NCI-H146 treated with DMSO at 0.1 percent for 48 hours (cell line): ENCODE measurements at regions not wholly inside any gene's neighbourhood (a gene's known extent, or its start where the extent isn't known, plus 50 kb on each side); places are given as distances from the start of the nearest gene placed in this dataset.

Experiments
- DNase-seq: peaks from one replicate; lab custom pipeline; 2025; ENCODE audit not compliant: unreplicated experiment; lab: John Stamatoyannopoulos, UW

DNA sequence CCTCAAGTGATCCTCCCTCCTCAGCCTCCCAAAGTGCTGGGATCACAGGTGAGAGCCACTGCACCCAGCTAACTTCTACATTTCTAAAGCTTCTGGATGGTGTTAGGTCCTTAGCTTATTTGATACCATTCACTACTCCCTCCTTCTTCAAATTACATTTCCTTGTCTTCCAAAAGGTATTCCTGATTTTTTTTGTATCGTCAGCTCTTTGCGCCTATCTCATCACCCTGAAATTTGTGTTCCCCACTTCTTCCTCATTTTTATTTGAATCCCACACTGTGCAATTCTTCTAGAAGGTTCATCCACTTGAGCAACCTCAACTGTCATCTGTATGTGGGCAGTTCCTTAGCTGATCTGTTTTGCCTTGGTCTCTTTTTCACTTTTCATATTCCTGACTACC, 241.8 kb upstream of the RGS6 start:
- DNase-seq: no peak

DNA sequence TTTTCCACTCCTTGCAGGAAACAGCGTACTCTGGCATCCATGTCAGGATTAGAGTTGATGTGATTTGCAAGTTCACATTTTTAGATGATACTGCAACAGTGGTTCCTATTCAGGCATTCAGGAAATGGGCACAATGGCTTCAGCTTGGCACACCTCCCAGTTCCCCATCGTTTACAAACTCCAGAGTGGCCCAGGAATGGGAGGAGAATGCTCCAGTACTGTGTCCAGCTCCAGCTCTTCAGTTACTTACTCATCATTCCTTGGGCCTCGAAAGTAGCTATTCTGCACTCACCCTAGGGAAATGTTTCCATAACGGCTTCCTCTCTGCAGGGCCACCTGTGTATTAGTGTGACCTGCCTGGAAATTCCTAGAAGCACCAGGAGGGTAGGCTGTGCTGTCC, 239.7 kb upstream of the RGS6 start:
- DNase-seq: no peak

DNA sequence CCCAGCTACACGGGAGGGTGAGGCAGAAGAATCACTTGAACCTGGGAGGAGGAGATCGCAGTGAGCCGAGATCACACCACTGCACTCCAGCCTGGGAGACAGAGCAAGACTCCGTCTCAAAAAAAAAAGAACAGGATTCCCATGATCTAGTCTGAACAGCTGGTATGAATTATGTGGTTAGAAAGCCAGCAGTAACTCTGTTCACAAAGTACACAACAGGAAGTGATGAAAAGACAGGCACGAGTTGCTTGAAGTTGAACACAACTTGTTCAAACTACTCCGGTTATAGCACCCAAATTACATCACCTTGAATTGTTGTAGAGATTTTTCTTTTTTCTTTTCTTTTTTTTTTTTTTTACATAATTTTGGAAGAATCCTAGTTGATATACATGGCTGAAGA, 238.8 kb upstream of the RGS6 start:
- no peak for DNase-seq

DNA sequence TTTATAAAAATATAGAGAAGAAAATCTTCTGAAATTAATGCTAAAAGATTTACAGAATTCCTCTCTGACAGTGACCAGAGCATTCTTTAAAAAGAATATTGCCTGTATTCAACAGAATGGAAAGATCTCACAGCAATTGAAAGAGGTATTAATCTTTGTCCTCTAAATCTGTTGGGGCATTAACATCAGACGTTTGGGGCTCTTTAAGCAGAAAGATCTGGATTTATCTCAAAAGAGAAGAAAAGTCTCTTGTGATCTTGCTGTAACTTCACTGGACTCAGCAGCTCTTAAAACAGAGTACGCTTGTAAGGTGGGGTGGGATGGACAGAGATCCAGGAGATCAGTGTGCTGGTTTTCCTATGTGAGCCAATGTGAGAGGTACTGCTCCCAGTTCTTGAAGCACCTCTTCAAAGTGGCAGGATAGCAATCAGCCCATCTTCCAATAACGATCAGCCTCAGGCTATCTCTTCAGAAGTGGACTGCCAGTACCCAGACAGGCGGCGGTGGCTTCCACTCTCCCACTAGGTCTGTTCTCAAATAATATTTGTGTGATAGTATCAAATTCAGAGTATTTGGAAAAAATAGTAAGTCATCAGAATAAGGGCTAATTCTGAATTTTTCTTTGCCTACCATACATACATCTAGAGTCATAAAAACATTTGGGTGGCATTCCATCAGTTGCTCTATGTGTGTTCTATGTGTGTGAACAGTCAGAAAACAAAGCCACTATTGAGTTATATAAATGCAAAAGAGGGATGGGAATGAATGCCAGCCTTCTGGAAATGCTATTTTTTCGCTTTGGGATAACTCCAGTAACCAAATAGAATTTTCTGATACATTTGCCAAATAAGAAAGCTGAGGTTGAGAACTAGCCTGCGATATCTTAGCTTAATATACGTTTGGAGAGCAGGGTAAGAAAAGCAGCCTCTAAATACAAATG, 237.4 kb upstream of the RGS6 start:
- DNase-seq: no peak

DNA sequence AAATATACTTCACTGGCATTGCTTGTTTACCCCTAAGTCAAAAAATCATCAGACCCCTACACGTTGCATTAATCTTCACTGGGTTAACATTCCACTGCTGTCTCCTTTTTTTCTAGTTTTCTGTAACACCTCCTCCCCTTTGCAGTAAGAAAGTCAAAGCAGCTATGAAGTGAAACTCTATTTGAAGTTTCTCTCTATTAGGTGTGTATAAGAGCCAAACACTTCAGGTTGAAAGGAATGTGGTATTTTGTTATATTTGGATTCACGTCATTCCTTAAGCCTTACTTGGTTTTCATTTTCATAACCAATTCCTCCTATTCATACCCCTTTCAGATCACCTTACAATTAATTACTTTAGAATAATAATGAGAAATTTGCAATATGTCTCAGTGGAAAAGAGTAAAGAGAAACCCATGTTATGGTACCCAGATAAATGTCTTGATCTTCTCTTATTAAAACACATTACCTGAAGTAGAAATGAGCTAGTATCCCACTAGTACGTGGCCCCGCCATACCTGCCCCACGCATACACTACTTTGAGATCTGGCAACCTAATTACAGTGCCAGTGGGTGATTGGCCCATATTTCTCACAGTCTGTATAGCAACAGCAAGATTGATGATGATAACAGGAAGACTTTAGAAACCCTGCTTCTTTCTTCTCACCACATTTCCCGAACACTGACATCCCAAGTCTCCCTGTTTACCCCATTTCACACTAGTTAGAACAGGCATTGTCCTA, 236.4 kb upstream of the RGS6 start:
- no peak for DNase-seq

DNA sequence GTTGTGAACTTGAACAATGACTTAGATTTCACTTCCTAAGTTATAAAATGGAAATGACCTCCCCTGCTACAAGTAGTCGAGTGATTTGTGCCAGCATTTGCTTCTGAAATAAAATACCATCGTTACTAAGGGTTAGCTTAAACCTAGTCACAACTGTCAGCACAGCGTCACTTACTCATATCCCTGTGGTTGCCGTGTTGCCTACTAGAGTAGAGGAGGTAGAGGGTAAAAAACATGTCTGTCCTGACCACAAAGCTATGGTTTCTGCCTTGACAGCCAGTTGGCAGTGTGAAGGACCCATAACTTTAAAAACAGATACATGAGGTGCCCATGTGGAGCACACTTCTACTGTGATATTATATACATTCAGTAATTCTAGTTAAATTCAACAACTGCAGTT, 234.2 kb upstream of the RGS6 start:
- no peak for DNase-seq

DNA sequence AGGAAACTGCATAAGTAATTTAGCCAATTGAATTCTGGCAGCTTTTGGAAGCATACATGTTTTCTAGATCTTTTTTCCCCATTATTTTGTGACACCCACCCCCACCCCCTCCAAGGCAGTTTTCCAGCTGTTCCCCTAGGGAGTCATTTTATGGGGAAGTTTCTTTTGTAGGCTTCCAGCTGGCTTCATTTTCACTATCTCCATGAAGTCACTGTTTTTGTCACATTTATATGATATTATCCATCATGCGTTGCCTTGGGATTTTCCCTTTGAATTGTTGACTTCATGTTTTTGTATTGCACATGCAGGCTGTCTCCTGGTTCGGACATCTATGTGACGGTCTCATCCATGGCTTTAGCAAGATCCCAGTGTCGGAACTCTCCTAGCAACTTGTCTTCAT, 233.6 kb upstream of the RGS6 start:
- DNase-seq: no peak

DNA sequence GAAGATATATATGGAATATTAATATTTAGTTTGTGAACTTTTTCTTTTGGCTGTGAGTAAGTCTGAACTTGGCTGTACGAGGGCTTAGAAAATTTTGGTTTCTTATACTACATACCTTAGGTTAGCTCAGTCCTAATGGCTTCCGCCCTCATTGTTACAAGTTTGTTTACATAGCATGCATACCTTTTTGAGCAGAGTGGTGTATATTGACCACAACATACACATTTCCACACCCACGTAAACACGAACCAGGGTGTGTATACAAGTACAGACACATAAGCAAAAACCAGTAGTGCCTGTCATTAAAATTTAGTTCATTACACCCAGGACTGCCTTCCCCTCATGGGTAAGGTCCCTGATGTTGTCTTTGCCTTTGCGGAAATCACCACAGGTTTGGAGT, 230.2 kb upstream of the RGS6 start:
- DNase-seq: no peak

DNA sequence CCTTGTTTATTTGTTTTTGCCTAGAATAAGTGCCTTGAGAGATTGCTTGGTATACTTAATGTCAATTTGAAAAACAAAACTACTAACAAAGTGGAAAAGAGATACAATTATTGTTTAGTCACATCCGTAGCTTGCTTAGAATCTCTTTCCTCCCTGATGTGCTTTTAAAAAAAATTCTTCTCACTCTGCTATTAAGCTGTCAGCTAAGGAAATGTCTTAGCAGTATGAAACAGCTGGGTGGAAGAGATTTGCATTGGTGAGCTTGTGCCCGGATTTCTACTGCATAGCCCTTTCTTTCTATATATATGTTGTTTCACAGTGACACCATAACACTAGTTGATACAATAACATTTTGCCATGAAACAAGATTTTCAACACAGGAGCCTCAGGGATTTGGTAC, 229.4 kb upstream of the RGS6 start:
- no peak for DNase-seq

DNA sequence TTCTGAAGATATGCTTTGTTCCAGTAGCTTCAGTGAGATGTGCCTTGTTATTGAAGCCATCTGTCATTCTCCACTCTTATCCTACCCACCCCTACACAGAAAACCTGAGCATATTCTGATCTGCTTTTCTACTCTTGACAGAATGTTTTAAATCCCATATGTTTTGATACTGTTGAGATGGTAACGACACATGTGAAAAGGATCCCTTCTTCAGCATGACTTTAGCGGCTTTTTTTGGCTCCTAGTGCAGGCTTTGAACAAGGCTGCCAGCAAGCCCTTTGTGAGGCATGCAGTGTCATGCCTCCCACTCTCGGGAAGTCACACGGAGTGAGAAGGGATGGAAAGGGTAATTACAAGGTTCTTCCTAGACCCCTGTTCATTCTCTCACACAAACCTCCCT, 228.8 kb upstream of the RGS6 start:
- no peak for DNase-seq

DNA sequence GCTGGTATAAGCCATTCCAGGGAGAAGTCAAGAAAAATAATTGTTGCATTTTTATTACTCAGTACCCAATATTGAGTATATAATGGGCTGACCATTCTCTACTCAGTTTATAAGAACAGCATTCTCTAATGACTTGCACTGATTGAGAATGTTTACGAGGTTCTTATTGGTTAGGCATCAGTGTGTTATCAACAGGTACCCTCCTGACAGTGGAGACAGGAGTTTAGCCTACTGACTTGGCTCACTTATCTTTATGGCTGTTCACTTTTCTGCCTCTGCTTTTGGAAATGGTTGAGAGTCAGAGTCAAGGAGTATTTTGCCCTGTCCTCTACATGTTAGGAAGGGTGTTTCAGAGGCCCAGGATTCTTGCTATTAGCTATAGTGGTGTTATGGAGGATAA, 228.0 kb upstream of the RGS6 start:
- DNase-seq: no peak

DNA sequence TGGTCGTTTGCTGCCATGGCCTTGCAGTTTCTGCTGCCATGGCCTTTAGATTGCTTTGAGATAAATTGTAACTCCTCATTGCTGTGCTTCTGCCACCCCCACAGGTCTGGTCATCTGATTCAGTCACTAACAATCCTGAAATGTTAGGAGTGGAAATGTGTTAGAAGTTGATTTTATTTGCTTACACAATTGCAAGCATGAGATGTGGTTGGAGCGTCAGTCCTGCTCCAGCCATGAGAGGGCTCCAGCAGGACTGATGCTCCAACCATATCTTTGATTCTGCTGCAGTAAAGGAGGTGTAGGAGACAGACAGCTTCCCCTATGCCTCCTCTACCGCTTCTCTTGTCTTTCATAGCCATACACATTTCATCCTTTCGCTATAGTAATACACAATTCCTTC, 226.8 kb upstream of the RGS6 start:
- DNase-seq: no peak

DNA sequence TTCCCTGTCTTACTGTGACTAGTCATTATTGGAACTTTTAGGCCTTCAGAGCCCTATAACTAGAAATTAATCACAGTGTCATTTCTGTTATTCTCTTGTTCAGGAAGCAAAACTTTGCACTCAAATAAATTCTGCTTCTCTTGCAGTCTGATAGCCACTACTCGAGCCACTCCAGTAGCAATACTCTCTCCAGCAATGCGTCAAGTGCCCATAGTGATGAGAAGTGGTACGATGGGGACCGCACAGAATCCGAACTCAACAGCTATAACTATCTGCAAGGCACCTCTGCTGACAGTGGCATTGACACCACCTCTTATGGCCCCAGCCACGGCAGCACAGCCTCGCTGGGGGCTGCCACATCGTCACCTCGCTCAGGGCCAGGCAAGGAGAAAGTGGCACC, 223.2 kb upstream of the RGS6 start:
- no peak for DNase-seq

DNA sequence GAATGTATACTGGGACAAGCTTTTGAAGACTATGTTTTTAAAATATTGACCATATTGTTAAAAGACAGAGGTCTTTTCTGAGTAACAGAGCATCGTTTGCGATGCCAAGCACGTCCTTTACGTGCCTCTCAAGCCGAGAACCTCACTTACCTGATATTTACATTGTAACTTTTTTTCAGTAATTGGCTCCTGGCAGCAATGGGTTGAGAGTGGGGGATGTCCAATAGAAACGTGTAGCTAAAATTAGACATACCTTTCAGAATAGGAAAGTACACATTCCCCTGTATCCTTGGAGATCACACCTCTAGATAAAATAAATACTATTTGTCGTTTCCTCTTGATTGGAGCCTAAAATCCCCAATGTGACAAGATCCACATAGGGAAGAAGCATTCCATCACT, 222.2 kb upstream of the RGS6 start:
- no peak for DNase-seq

DNA sequence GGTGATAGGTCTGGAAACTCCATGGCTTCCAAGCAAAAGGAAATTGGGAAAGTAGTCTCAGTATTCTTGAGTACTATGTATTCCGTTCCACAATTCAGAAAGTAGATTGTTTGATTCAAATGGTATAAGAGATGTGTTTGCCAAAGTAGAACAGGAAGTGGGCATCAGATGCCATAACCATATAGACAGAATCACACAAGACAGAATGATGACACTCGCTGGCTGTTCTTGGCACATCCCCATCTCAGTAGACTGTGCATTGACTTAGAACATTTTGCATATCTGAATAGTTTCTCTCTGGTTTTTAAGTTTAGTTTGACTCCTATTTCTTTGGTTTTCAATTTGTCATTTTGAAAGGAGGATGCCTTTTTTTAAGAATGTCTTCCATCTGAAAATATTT, 221.1 kb upstream of the RGS6 start:
- DNase-seq: no peak

DNA sequence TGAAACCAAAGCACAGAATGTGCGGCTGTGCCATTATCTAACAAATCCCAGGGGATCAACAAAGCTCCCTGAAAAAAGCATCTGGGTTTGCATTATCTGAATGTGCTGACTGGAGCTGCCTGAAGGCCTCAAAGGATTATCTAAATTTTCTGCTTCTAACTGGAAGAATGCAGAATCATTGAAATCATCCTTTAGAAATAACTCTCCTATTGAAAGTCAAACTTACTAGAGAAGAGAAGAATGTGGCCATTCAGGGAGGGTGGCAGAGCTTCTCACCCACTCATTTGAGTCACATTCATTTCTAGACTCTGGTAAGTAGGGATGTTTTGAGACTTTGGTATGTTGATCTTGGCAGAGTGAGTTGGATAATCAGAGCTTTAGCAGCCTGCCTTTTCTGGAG, 220.6 kb upstream of the RGS6 start:
- no peak for DNase-seq

DNA sequence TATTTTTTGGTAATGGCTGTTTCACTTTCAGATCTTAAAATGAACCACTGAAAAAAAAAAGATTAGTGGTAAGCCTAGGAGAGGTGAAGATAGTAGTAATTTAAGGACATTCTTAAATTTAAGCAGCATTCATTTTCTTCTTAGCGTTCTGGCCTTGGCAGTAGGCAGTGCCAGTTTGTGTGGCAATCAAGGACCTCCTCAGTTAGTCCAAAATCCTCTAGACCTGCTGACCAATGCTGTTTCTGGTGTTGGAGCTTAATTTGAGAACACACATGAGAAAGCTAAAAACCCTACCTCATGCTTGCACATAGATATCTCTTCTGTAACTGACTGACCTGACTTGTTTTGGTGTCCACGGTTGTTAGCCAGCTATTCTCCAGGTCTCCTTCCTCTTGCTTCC, 219.8 kb upstream of the RGS6 start:
- DNase-seq: no peak

DNA sequence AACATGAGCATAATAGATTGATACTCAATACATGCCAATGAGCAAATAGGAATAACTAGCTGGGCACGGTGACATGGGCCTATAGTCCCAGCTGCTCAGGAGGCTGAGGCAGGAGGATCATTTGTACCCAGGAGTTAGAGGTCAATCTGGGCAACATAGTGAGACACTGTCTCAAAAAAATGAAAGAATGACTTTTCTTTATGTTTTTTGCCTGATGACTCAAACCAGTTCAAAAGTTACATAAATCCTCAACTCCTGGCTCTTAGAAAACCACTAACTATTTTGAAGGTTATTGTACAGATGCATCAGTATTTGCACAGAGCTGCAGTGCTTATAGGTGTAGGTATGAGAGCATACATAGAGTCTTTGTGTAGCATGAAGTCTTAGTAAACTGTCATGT, 219.2 kb upstream of the RGS6 start:
- DNase-seq: no peak

DNA sequence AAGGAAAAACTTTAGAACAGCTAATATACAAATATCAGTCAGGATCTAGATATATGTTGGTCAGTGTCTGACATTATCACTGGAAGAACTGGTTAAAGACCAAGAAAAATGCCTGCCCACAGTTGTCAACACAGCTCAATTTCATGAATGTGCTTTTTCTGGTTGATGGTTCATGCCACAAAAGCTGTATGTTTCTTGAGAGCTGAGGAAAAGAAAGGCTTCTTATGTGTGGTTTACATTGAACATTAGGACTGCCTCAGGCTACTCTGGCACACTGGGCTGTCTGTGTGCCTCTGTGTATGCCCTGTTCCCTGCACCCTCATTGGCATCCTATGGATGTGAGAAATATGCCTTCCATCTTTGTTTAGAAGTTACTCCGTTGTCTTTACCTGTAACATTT, 218.8 kb upstream of the RGS6 start:
- no peak for DNase-seq

DNA sequence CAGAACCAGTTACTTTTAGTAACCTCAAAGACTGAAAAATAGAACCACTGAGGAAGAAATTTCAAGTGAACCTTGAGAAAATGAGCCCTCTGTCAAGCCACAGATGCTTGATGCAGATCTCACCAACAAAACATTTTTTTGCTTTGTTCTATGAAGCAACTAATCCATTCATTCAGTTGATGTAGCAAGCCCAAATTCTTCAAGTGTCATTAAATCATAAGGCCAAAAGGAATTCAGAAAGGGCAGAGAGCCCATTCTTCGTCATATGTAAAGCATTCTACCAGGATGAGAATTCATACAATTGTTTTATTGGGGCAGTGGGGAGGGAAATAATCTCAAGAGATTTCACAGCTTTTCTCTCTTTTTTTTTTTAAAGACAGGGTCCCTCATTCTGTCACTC, 218.0 kb upstream of the RGS6 start:
- no peak for DNase-seq

DNA sequence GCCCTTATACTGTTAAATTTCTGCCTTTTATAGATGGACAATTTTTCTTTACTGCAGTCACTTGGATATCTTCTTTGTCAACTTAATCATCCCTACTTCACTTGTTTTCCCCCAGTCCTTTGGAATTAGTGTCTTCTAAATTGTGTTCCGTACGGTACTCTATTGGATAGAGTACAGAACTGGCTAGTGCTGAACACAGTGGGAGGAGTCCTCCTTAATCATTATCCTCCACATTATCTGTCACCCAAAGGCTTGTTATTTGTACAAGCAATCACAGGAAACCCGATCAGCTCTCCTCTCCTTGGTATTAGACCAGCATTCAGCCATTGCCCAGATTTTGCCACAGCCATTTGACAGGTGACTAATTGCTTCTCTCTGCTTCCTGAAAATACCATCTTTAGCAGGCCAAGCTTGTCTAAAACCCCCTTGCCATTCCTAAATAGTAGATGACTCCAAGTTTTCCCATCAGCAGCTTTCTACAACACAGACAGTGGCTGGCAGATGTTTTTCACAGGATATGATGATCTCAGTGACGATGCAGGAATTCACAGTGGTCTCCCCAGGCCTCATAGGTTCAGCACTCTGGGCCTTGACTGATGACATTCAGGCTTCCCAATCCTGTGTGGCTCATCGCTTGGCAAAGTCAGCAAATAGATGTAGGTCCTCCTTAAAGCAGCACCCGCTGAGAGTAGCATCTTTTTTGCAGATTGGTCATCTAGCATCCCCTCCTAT, 216.0 kb upstream of the RGS6 start:
- DNase-seq: peak; percentile 35
